Natural killer cell (primary cell): ENCODE measurements at regions not wholly inside any gene's neighbourhood (a gene's known extent, or its start where the extent isn't known, plus 50 kb on each side); places are given as distances from the start of the nearest gene placed in this dataset.

Experiments
- ATAC-seq, 3 donors: fragments of 150-1000 bp in 2 of 3; fragments of 200-7000 bp in 1 of 3; cut with Tn5 transposase; 1 replicate in 1 of 3; 2 replicates in 2 of 3; pipeline ENCODE4 v1.10.0; 2021; ENCODE audit warnings: mild to moderate bottlenecking in 2 of 3, moderate library complexity in 2 of 3
- DNase-seq, 2 donors: peaks; one replicate each; pipeline versions ENCODE4 v3.0.0 to v3.0.0-alpha.2; 2013 to 2021; ENCODE audit warnings: mixed read lengths in 1 of 2
- H3K27ac ChIP-seq: one replicate; pipeline ENCODE4 v1.5.1; 2013; ENCODE audit warnings: mild to moderate bottlenecking, low read length
- H3K27me3 ChIP-seq: one replicate; pipeline ENCODE4 v1.6.1; 2013; ENCODE audit warnings: low read length; ENCODE audit not compliant: control insufficient read depth, insufficient read depth
- H3K36me3 ChIP-seq: one replicate; pipeline ENCODE4 v1.6.1; 2013; ENCODE audit warnings: low read length; ENCODE audit not compliant: control insufficient read depth, insufficient read depth
- H3K4me1 ChIP-seq: one replicate; pipeline ENCODE4 v1.6.1; 2013; ENCODE audit warnings: low read length; ENCODE audit not compliant: control insufficient read depth, insufficient read depth
- H3K4me3 ChIP-seq: one replicate; pipeline ENCODE4 v1.5.1; 2013; ENCODE audit warnings: low read length
- H3K9me3 ChIP-seq: one replicate; pipeline ENCODE4 v1.6.1; 2013; ENCODE audit warnings: low read length; ENCODE audit not compliant: control insufficient read depth, insufficient read depth
- H3K27ac Mint-ChIP-seq, 2 donors: one replicate each; pipeline ENCODE4 v1.8.0; 2022; ENCODE audit warnings: mild to moderate bottlenecking in 2 of 2, mixed read lengths in 2 of 2, moderate library complexity in 1 of 2
- H3K27me3 Mint-ChIP-seq, 2 donors: one replicate each; pipeline ENCODE4 v1.8.0; 2022; ENCODE audit warnings: low read depth in 2 of 2, mixed read lengths in 2 of 2
- H3K36me3 Mint-ChIP-seq: one replicate; pipeline ENCODE4 v1.8.0; 2022; ENCODE audit warnings: mixed read lengths
- H3K4me1 Mint-ChIP-seq, 2 donors: one replicate each; pipeline ENCODE4 v1.8.0; 2022; ENCODE audit warnings: mixed read lengths in 2 of 2
- H3K4me3 Mint-ChIP-seq: one replicate; pipeline ENCODE4 v1.8.0; 2022; ENCODE audit warnings: mild to moderate bottlenecking, moderate library complexity, mixed read lengths
- H3K9me3 Mint-ChIP-seq, 2 donors: one replicate each; pipeline ENCODE4 v1.8.0; 2022; ENCODE audit warnings: mixed read lengths in 2 of 2
- CTCF ChIP-seq: fragments of 200-600 bp; IDR thresholded peaks from one replicate; pipeline ENCODE4 v1.8.0; 2022; ENCODE audit warnings: antibody characterized with exemption
- WGBS: methylation state at CpG from one replicate; pipeline ENCODE4 v1.1.7; 2013; ENCODE audit warnings: missing lambda C conversion rate; ENCODE audit not compliant: insufficient coverage; 5-methylcytosine and 5-hydroxymethylcytosine counted together
- intact Hi-C: fragments of 100-400 bp; cut with micrococcal nuclease; formaldehyde crosslinking; loops from one replicate; pipeline ENCODE4 v1.14.2; 2022

- H3K36me3 Mint-ChIP-seq: peaks cover 6% of the 10 kb centered on the region
- no peak overlapping the region for H3K27ac Mint-ChIP-seq
- ATAC-seq: no peak
- peaks cover 7 to 22% of the 10 kb centered on the region in 2 donors for H3K9me3 Mint-ChIP-seq
- no peak for DNase-seq
- H3K27ac ChIP-seq: no peak overlapping the region
- H3K4me3 ChIP-seq: no peak overlapping the region
- no peak overlapping the region for H3K4me3 Mint-ChIP-seq
- H3K4me1 ChIP-seq: no peaks in the 10 kb centered on the region
- peaks cover 6% of the 10 kb centered on the region for H3K9me3 ChIP-seq
- H3K27me3 ChIP-seq: no peaks in the 10 kb centered on the region
- no peaks in the 10 kb centered on the region for H3K4me1 Mint-ChIP-seq
- no peaks in the 10 kb centered on the region for H3K36me3 ChIP-seq
- intact Hi-C loops: no loop called here
- no peaks in the 10 kb centered on the region for H3K27me3 Mint-ChIP-seq
- WGBS: 50% methylated on average over 2 of the region's 4 CpGs
- TF ChIP-seq CTCF: no peak
Measured at GRCh38 chr5:23626961-23627360, 119.6 kb downstream of the PRDM9 start.

- H3K4me1 Mint-ChIP-seq: no peaks in the 10 kb centered on the region
- H3K36me3 Mint-ChIP-seq: peaks cover 6% of the 10 kb centered on the region
- Histone ChIP-seq H3K27ac (no peak overlapping the region), H3K36me3 (no peaks in the 10 kb centered on the region), H3K9me3 (peaks cover 6% of the 10 kb centered on the region), H3K4me1 (no peaks in the 10 kb centered on the region), H3K4me3 (no peak overlapping the region), H3K27me3 (no peaks in the 10 kb centered on the region)
- WGBS: 67% methylated on average over 3 of the region's 3 CpGs
- intact Hi-C loops: no loop called here
- peaks cover 7 to 22% of the 10 kb centered on the region in 2 donors for H3K9me3 Mint-ChIP-seq
- DNase-seq (no peak), ATAC-seq (no peak)
- no peak overlapping the region for H3K27ac Mint-ChIP-seq
- no peak for TF ChIP-seq CTCF
- no peaks in the 10 kb centered on the region for H3K27me3 Mint-ChIP-seq
- H3K4me3 Mint-ChIP-seq: no peak overlapping the region
Measured at GRCh38 chr5:23627976-23628375, 120.6 kb downstream of the PRDM9 start.

GRCh38 chr5:23629396-23629795, 122.0 kb downstream of the PRDM9 start:
- Histone ChIP-seq H3K36me3 (no peaks in the 10 kb centered on the region), H3K4me1 (no peaks in the 10 kb centered on the region), H3K27ac (no peak overlapping the region), H3K27me3 (no peaks in the 10 kb centered on the region), H3K9me3 (peaks cover 4% of the 10 kb centered on the region), H3K4me3 (no peak overlapping the region)
- Mint-ChIP-seq H3K36me3 (peaks cover 6% of the 10 kb centered on the region), H3K27me3 (no peaks in the 10 kb centered on the region), H3K4me1 (no peaks in the 10 kb centered on the region), H3K27ac (no peak overlapping the region), H3K4me3 (no peak overlapping the region), H3K9me3 (peaks cover 7 to 24% of the 10 kb centered on the region in 2 donors)
- ATAC-seq (no peak), DNase-seq (no peak)
- intact Hi-C loops: no loop called here
- no peak for TF ChIP-seq CTCF
- WGBS: no CpG with 5 or more reads among the region's 2 CpGs

GRCh38 chr5:23631302-23632045, 124.1 kb downstream of the PRDM9 start:
- Histone ChIP-seq H3K4me3 (no peak overlapping the region), H3K4me1 (no peaks in the 10 kb centered on the region), H3K36me3 (no peaks in the 10 kb centered on the region), H3K27ac (no peak overlapping the region), H3K9me3 (peaks cover 4% of the 10 kb centered on the region), H3K27me3 (no peaks in the 10 kb centered on the region)
- Mint-ChIP-seq H3K4me3 (no peak overlapping the region), H3K9me3 (peaks cover 12 to 35% of the 10 kb centered on the region in 2 donors), H3K36me3 (peaks cover 6% of the 10 kb centered on the region), H3K4me1 (no peaks in the 10 kb centered on the region), H3K27ac (no peak overlapping the region), H3K27me3 (no peaks in the 10 kb centered on the region)
- DNase-seq (no peak), ATAC-seq (no peak)
- TF ChIP-seq CTCF: no peak
- intact Hi-C loops: no loop called here
- WGBS: 86% methylated on average over 2 of the region's 2 CpGs
